ENCODE measurements at regions not wholly inside any gene's neighbourhood (a gene's known extent, or its start where the extent isn't known, plus 50 kb on each side); places are given as distances from the start of the nearest gene placed in this dataset.

- H3K27ac ChIP-seq: no peak overlapping the region
- TF ChIP-seq, protein P1, sequence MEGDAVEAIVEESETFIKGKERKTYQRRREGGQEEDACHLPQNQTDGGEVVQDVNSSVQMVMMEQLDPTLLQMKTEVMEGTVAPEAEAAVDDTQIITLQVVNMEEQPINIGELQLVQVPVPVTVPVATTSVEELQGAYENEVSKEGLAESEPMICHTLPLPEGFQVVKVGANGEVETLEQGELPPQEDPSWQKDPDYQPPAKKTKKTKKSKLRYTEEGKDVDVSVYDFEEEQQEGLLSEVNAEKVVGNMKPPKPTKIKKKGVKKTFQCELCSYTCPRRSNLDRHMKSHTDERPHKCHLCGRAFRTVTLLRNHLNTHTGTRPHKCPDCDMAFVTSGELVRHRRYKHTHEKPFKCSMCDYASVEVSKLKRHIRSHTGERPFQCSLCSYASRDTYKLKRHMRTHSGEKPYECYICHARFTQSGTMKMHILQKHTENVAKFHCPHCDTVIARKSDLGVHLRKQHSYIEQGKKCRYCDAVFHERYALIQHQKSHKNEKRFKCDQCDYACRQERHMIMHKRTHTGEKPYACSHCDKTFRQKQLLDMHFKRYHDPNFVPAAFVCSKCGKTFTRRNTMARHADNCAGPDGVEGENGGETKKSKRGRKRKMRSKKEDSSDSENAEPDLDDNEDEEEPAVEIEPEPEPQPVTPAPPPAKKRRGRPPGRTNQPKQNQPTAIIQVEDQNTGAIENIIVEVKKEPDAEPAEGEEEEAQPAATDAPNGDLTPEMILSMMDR (conservative IDR thresholded peaks at IDR 0.05): no peak
These were observed 157.1 kb upstream of the DPH6 start for GRCh38 chr15:35702946-35703495.

DNA sequence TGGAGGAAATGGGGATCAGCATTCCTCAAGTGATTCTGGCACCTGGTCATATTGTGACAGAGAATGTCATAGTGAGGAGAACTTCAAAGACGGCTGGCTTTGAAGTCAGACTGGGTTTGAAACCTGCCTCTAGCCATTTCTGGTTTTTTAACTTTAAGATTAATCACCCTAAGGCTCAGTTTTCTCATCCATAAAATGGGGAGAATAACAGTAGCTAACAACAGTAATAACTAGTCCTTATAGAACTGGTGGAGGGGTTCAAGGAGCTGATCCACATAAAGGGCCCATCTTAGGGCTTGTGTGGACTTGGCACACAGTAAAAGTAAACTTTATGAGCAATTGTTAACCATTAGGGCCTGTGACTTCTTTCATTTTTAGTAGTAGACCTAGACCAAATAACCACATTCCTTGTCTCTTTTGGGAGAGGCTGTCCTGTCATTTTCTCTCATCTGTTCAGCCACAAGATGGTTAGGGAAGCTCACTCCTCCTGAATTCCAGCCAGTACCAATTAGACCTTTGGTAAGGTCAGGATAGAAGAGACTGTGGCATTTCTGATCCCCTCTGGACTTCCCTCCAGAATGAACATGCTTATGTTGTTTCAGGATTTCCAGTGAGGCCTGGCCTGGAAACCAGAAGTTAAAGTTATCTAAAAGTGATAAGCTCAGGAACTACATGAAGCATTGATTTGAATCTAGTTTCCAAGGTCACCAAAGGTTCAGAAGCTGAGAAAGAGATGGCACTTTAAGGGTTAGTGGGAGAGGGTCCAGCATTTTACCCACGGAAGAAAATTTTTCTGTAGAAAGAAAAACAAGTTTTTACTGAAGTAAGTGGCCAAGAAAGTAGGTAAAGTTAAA is 159.3 kb upstream of the DPH6 start:
- no peak for TF ChIP-seq ZFX (IDR thresholded peaks at IDR 0.05)
- TF ChIP-seq, protein P1 (conservative IDR thresholded peaks at IDR 0.05): no peak
- H3K27ac ChIP-seq: no peak overlapping the region

GRCh38 chr15:35705884-35706585 is 160.1 kb upstream of the DPH6 start:
- H3K27ac ChIP-seq: no peak overlapping the region
- TF ChIP-seq ZFX (IDR thresholded peaks at IDR 0.05): no peak
- TF ChIP-seq, protein P1 (conservative IDR thresholded peaks at IDR 0.05): no peak

DNA sequence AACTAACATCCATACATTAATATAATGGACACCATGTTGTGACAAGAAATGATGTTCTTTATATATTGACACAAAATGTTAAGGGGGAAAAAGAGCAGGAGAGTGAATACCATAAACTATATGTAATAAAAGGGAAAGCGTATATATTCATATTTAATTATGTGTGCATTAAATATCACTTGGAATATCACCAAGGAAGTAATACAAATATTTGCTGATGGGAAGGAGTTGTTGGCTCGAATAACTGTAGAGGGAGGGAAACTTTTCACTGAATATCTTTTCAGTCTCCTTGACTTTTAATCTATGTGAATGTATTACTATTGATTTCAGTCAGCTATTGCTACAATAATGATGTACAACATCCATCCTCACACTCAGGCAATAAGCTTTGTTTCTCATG is 167.0 kb upstream of the DPH6 start:
- TF ChIP-seq, protein P1 (conservative IDR thresholded peaks at IDR 0.05): no peak
- TF ChIP-seq ZFX (IDR thresholded peaks at IDR 0.05): no peak
- H3K27ac ChIP-seq: no peak overlapping the region; the same call in 1 of the 2 replicates

- no peak overlapping the region; the same call in 1 of the 2 replicates for H3K27ac ChIP-seq
- TF ChIP-seq, protein P1 (conservative IDR thresholded peaks at IDR 0.05): no peak
- TF ChIP-seq ZFX (IDR thresholded peaks at IDR 0.05): no peak
These were observed 167.8 kb upstream of the DPH6 start for GRCh38 chr15:35713733-35714132.

DNA sequence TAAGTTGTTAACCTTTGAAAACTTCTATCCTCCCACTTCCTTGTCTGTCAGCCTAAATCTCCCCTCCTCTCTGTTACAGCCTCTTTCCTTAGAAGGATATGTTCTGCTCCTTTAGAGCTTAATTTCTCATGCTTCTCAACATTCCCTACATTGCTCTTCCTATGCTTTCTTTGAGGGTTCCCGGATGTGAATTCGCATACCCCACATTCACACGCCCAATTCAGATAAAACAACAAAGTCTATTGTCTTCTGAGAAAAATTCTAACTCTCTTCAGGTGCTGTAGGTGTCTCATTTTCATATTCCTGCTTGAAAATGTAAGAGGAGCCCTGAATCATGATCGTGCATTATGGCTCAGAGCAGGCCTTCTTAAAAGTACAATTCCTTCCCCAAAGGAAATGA is 171.8 kb upstream of the DPH6 start:
- no peak for TF ChIP-seq ZFX (IDR thresholded peaks at IDR 0.05)
- TF ChIP-seq, protein P1 (conservative IDR thresholded peaks at IDR 0.05): no peak
- H3K27ac ChIP-seq: no peak overlapping the region

- TF ChIP-seq ZFX (IDR thresholded peaks at IDR 0.05): no peak
- TF ChIP-seq, protein P1 (conservative IDR thresholded peaks at IDR 0.05): no peak
- H3K27ac ChIP-seq: no peak overlapping the region
These were observed 174.1 kb upstream of the DPH6 start for GRCh38 chr15:35720019-35720418.

Data from C4-2B (cell line).